Activated T-cell treated with anti-CD3 and anti-CD28 coated beads, Interleukin-2, amount 50 U/mL, for 1 hour (primary cell): ENCODE measurements at regions not wholly inside any gene's neighbourhood (a gene's known extent, or its start where the extent isn't known, plus 50 kb on each side); places are given as distances from the start of the nearest gene placed in this dataset.
"Not testable (repeated sequence)": the region's sequence is repeated elsewhere in the genome, so short reads cannot be mapped to it uniquely, and the experiment has no call there.

ENCODE experiments used
- DNase-seq: peaks from one replicate; pipeline ENCODE4 v3.0.0-alpha.2; 2020

GRCh38 chr7:9082203-9082602 is 648.8 kb downstream of the NXPH1 start:
- DNase-seq, result no peak

DNA sequence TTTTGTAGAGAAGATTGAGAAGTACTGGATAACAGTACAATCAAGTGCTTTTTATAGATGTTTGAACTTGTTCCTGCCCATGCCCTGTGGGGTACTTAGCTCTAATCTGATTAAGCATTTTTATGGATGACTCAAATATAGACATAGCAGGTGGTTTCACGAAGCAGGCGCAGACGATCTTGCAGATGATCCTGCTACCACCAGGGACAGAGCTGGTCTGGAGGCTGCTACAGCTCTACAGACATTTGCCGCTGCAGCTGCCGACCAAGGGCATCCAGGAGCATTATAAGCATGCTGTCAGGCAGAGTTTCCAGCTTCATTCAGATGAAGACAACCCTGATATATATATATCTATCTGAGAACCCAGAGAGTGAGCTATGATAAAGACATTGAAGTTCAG is 650.4 kb downstream of the NXPH1 start:
- DNase-seq, result no peak

- DNase-seq, result no peak
These were observed 657.9 kb downstream of the NXPH1 start for GRCh38 chr7:9091282-9091681.

DNA sequence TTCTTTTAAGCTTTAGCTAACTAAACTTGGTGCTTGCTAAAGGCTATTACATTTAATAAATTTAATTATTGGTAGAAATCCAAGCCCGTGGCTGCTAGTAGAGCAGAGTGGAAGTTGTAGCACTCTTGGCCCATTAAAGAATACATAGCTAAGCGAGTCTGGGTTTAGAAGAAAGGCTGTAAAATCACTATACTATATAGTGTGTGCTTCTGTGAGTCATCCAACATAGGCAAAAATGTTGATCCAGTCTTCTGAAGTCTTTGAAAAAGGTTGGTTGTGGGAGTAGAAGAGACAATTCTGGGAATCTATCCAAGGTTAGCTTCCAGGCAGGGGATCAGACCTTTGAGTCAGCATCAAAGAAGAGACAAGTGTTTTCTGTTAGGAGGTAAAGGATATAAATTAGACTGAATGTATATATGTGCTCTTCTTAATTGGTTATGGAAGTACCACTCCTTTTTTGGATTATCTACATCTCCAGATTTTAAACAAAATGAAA is 664.2 kb downstream of the NXPH1 start:
- no peak for DNase-seq

GRCh38 chr7:9100289-9100688 is 666.9 kb downstream of the NXPH1 start:
- DNase-seq, result no peak

DNA sequence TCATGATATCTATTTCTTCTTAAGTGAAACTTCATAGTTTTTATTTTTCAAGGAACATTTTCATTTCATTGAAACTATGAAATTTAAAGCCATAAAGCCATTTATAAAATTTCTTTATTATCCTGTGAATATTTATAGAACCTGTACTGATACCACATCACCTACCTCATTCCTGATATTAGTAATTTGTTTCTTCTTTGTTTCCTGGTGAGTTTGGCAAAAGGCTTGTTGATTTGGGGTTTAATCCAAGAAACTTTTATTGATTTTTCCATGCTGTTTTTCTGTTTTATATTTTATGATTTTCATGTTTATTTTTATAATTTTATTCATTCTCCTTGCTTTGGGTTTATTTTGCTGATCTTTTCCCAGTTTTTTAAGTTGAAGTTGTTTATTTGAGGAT is 669.4 kb downstream of the NXPH1 start:
- DNase-seq, result no peak

DNA sequence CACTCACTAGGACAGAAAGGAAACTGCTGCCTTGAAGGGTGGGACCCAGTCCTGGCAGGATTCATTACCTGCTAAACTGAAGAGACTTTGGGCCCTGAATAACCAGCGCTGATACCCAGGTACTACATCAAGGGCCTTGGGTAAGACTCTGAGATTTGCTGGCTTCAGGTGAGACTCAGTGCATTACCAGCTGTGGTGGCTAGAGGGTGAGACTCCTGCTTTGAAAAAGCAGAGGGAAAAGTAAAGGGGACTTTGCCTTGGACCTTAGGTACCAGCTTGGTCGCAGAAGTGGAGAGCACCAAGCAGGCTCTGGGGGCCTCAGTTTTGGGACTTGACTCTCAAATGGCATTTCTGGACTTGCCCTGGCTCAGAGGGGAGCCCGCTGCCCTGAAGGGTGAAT is 673.3 kb downstream of the NXPH1 start:
- no peak for DNase-seq

DNA sequence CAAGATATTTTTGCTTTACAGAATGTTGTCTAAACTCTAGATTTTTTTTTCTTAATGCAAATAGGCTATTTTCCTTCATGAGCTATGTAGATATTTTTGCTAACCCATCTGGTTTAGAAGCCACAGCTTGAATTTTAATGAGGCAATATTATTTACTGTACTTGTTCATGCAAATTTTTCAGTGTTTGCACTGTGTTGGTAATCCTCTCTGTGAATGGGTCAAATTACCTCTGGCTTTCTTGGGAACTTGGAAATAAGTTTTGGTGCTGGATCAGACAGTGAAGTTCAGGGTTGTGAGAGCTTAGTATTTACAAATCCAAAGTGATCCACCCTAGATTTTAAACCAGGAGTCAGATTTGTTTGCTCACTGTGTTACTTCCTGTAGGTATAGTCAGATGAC is 686.9 kb downstream of the NXPH1 start:
- no peak for DNase-seq

DNA sequence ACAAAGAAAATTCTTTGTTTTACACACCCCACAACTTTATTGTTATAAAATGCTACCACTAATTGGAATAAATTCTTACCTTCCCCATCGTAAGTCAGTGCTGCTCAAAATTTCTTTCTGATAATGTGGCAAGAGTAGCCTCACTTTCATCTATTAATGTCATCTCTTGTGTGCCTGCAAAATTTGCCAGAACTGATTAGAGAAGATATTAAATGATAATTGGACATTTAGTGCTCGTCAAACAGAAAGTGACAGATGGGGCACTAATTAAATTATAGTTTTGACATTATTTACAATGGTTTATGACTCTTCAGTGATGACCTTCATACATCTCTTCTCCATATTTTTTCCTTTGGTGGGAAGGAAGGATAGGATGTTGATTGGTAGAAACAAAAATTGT is 690.9 kb downstream of the NXPH1 start:
- no peak for DNase-seq

DNA sequence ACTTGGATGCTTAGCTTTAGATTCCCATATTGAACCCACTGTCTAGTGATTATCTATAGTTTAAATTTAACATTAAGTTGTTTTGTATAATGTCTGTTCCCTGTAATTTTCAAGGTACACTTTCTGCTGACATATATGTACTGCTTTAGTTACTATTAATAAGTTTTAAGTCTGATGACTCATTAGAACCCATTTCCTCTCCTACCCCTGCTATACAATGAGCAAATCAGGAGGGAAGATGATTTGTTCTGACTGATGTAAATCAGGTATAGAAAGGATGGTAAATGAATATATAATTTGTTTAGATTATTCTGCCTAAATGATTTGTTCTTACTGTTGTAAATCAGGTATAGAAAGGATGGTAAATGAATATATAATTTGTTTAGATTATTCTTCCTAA is 691.8 kb downstream of the NXPH1 start:
- DNase-seq, result no peak

- DNase-seq, result no peak
These were observed 694.5 kb downstream of the NXPH1 start for GRCh38 chr7:9127901-9128300.

- DNase-seq, result no peak
These were observed 715.3 kb downstream of the NXPH1 start for GRCh38 chr7:9148687-9149086.

GRCh38 chr7:9149499-9150082 is 716.2 kb downstream of the NXPH1 start:
- DNase-seq, result no peak

DNA sequence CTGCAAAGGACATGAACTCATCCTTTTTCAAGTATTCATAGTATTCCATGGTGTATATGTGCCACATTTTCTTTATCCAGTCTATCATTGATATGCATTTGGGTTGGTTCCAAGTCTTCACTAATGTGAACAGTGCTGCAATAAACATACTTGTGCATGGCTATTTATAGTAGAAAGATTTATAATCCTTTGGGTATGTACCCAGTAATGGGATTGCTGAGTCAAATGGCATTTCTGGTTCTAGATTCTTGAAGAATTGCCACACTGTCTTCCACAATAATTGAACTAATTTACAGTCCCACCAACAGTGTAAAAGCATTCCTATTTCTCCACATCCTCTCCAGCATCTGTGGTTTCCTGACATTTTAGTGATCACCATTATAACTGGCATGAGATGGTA is 730.3 kb downstream of the NXPH1 start:
- DNase-seq, result not testable (repeated sequence)

GRCh38 chr7:9175871-9176270 is 742.5 kb downstream of the NXPH1 start:
- DNase-seq, result no peak

- DNase-seq, result no peak
These were observed 747.9 kb downstream of the NXPH1 start for GRCh38 chr7:9181356-9181755.

GRCh38 chr7:9186730-9187129 is 753.3 kb downstream of the NXPH1 start:
- no peak for DNase-seq

- DNase-seq, result no peak
These were observed 756.3 kb downstream of the NXPH1 start for GRCh38 chr7:9189703-9190102.

DNA sequence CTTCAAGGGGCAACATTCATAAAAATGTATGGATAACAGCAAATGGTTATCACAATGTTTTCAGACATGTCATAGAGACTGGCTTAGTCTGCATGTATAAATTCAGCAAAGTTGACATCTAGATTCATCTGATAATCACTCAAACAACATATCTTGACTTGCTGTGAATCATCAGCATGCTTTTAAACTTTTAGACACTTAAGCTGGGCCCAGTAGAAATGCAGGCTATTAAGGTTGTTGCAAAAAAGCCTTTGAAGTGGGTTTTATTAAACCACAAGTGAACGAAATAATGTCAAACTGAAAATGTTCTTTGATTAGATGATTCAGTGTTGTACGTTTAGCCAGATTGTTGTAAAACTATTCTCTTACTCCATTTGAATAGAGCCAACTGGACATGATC is 759.6 kb downstream of the NXPH1 start:
- no peak for DNase-seq

DNA sequence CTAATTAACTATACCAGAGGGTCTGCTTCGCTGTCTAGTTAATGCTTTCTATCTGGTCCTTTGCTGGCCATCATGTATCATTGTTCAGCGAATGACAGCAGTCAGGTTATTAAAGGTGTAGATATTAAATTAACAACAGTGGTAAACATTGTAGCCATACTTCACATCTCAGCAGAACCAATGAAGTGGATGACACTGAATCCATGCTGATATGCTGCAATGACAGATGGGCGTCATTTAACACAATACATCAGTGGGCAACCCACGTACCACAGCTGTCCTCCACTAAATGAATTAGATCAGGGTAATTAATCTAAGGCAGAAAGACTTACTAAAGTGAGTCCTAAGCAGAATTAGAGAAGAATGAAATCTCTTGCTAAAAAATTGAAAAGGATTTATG is 767.2 kb downstream of the NXPH1 start:
- DNase-seq, result no peak

- no peak for DNase-seq
These were observed 768.5 kb downstream of the NXPH1 start for GRCh38 chr7:9201928-9202327.

- DNase-seq, result no peak
These were observed 771.2 kb downstream of the NXPH1 start for GRCh38 chr7:9204571-9204970.

GRCh38 chr7:9210114-9210513 is 776.7 kb downstream of the NXPH1 start:
- no peak for DNase-seq

GRCh38 chr7:9217204-9217603 is 783.8 kb downstream of the NXPH1 start:
- no peak for DNase-seq

DNA sequence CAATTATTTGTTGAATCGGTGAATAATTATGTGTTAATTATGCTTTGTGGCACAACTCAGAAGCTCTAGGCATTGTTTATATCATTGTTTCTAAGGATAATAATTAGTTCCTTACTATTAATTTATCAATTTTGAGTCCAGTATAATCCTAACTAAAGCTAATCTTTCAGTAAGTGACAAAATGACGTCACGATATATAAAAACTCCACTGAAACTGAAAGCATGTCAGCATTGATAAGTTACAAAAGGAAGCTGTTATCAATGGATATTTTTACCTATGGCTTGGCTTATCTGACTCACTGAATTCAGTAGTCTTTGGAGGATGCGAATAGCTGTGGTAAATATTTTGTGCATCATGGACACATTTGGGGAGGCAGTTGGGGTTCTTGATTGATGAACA is 793.1 kb downstream of the NXPH1 start:
- DNase-seq, result no peak
